Stomach (tissue), 8 donors: ENCODE measurements at regions not wholly inside any gene's neighbourhood (a gene's known extent, or its start where the extent isn't known, plus 50 kb on each side); places are given as distances from the start of the nearest gene placed in this dataset.

Experiments used
- DNase-seq, 2 donors: peaks; one replicate each; pipeline versions ENCODE4 v3.0.0 to v3.0.0-alpha.2; 2013 to 2019
- H3K27ac ChIP-seq, 5 donors: fragments of 200-600 bp in 4 of 5; sonication (generic) in 4 of 5; one replicate each; pipeline ENCODE4 v1.5.1; 2013 to 2019; ENCODE audit warnings: mild to moderate bottlenecking in 1 of 5, moderate library complexity in 1 of 5
- H3K27me3 ChIP-seq, 3 donors: fragments of 200-600 bp; sonication (generic); one replicate each; pipeline ENCODE4 v1.5.1; 2017 to 2019; ENCODE audit warnings: mixed run types in 1 of 3
- H3K36me3 ChIP-seq, 4 donors: fragments of 200-600 bp; sonication (generic); 1 replicate in 3 of 4; 2 replicates in 1 of 4; pipeline ENCODE4 v1.5.1; 2016 to 2019
- H3K4me1 ChIP-seq, 4 donors: fragments of 200-600 bp; sonication (generic); one replicate each; pipeline ENCODE4 v1.5.1; 2016 to 2019
- H3K4me3 ChIP-seq, 4 donors: fragments of 200-600 bp; sonication (generic) in 3 of 4; one replicate each; pipeline ENCODE4 v1.5.1; 2016 to 2019; ENCODE audit warnings: mild to moderate bottlenecking in 1 of 4
- H3K9me3 ChIP-seq, 4 donors: fragments of 200-600 bp; sonication (generic); one replicate each; pipeline ENCODE4 v1.5.1; 2016 to 2019
- CTCF ChIP-seq, 7 experiments: fragments of 450-650 bp in 4 of 7; fragments of 200-600 bp in 3 of 7; sonication (generic) in 3 of 7; IDR thresholded peaks; one replicate each; pipeline ENCODE4 v1.5.1; 2016 to 2019; ENCODE audit warnings: antibody characterized with exemption in 7 of 7, control low read depth in 2 of 7, mild to moderate bottlenecking in 1 of 7
- EP300 ChIP-seq: sonication (generic); formaldehyde crosslinking; IDR thresholded peaks from one replicate; pipeline ENCODE4 v1.6.1; 2017; ENCODE audit warnings: antibody characterized with exemption
- POLR2A ChIP-seq, 4 donors: fragments of 450-650 bp; IDR thresholded peaks; one replicate each; pipeline ENCODE4 v1.6.1; 2016; ENCODE audit warnings: antibody characterized with exemption in 4 of 4, control low read depth in 2 of 4, mild to moderate bottlenecking in 1 of 4, moderate library complexity in 1 of 4
- POLR2AphosphoS5 ChIP-seq, 3 donors: sonication (generic); formaldehyde crosslinking; IDR thresholded peaks; one replicate each; pipeline ENCODE4 v1.6.1; 2016; ENCODE audit warnings: antibody characterized with exemption in 3 of 3
- WGBS, 5 donors: extraction: QIAGEN DNeasy Blood & Tissue Kit in 3 of 5; methylation state at CpG; one replicate each; pipeline versions ENCODE4 v1.1.5 to v1.1.7; 2013 to 2018; 5-methylcytosine and 5-hydroxymethylcytosine counted together
- intact Hi-C: fragments of 100-400 bp; cut with DNase I; formaldehyde crosslinking; loops from one replicate; pipeline ENCODE4 v1.15.1; 2023; ENCODE audit warnings: low total_unique reads
- donor health status: healthy with polysubstance abuse.
- donor health status: Bipolar disorder and iron deficiency.
- donor health status: healthy.

GRCh38 chr4:13711233-13711785, 83.8 kb upstream of the BOD1L1 start:
- TF ChIP-seq CTCF (IDR thresholded peaks at IDR 0.05) (no peak), POLR2A (IDR thresholded peaks at IDR 0.05) (no peak), EP300 (no peak), POLR2AphosphoS5 (IDR thresholded peaks at IDR 0.05) (no peak)
- Histone ChIP-seq H3K36me3 (no peaks in the 10 kb centered on the region), H3K27me3 (no peaks in the 10 kb centered on the region), H3K4me1 (no peaks in the 10 kb centered on the region), H3K27ac (no peak overlapping the region), H3K4me3 (no peak overlapping the region), H3K9me3 (peaks cover 0 to 4% (median 0%) of the 10 kb centered on the region in 4 donors)
- peak in 1 of 2 donors; percentile 7 for DNase-seq
- intact Hi-C loops: no loop called here
- 64 to 83% (median 79%) methylated on average over 5 of the region's 5 CpGs for WGBS, 5 donors

GRCh38 chr4:13721894-13722293, 94.4 kb upstream of the BOD1L1 start:
- H3K4me3 ChIP-seq: no peak overlapping the region
- intact Hi-C loops: no loop called here

GRCh38 chr4:13722649-13723048, 95.1 kb upstream of the BOD1L1 start:
- Histone ChIP-seq H3K27ac (no peak overlapping the region), H3K4me1 (no peaks in the 10 kb centered on the region), H3K27me3 (no peaks in the 10 kb centered on the region), H3K4me3 (no peak overlapping the region), H3K9me3 (no peaks in the 10 kb centered on the region), H3K36me3 (no peaks in the 10 kb centered on the region)
- intact Hi-C loops: no loop called here
- DNase-seq: no peak
- 64 to 88% (median 87%) methylated on average over 1 of the region's 1 CpG for WGBS, 5 donors
- no peak for TF ChIP-seq CTCF (IDR thresholded peaks at IDR 0.05)
- TF ChIP-seq POLR2A (IDR thresholded peaks at IDR 0.05): no peak
- TF ChIP-seq EP300: no peak
- no peak for TF ChIP-seq POLR2AphosphoS5 (IDR thresholded peaks at IDR 0.05)

More at GRCh38 chr4:13721894-13722293, 94.4 kb upstream of the BOD1L1 start:
- no peak for DNase-seq
- no peak overlapping the region for H3K27ac ChIP-seq
- no peak for TF ChIP-seq POLR2AphosphoS5 (IDR thresholded peaks at IDR 0.05)
- TF ChIP-seq POLR2A (IDR thresholded peaks at IDR 0.05): no peak
- no peak for TF ChIP-seq CTCF (IDR thresholded peaks at IDR 0.05)
- no peak for TF ChIP-seq EP300
- H3K4me1 ChIP-seq: no peaks in the 10 kb centered on the region
- WGBS, 5 donors: 29 to 81% (median 42%) methylated on average over 2 of the region's 2 CpGs
- no peaks in the 10 kb centered on the region for H3K27me3 ChIP-seq
- H3K36me3 ChIP-seq: no peaks in the 10 kb centered on the region
- H3K9me3 ChIP-seq: no peaks in the 10 kb centered on the region

GRCh38 chr4:13728761-13729160, 101.2 kb upstream of the BOD1L1 start:
- DNase-seq: no peak
- Histone ChIP-seq H3K36me3 (no peaks in the 10 kb centered on the region), H3K9me3 (no peaks in the 10 kb centered on the region), H3K27me3 (no peaks in the 10 kb centered on the region), H3K4me3 (no peak overlapping the region), H3K27ac (no peak overlapping the region), H3K4me1 (no peaks in the 10 kb centered on the region)
- WGBS, 5 donors: 83 to 88% (median 85%) methylated on average over 6 of the region's 6 CpGs
- TF ChIP-seq POLR2A (IDR thresholded peaks at IDR 0.05) (no peak), CTCF (IDR thresholded peaks at IDR 0.05) (no peak), EP300 (no peak), POLR2AphosphoS5 (IDR thresholded peaks at IDR 0.05) (no peak)
- intact Hi-C loops: no loop called here
